ENCODE measurements at regions not wholly inside any gene's neighbourhood (a gene's known extent, or its start where the extent isn't known, plus 50 kb on each side); places are given as distances from the start of the nearest gene placed in this dataset.

DNA sequence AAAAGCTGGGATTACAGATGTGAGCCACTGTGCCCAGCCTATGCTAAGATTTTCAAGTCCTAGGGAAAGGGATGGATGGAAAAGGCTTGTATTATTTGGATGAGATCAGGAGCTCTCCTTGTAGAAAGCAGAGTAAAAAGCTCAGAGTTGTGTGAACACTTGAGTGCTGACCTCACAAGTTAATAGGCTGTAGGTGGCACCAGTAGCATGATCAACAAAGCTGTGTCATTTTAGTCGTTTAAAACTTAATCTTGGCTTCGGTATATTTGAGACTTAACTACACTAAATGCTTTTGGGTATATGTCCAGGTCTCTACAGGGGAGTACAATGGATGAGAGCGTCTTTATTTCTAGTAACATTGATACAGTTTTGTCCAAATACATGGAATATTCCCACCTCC is 264.2 kb downstream of the TMEM38B start:
- TF ChIP-seq, protein P1, sequence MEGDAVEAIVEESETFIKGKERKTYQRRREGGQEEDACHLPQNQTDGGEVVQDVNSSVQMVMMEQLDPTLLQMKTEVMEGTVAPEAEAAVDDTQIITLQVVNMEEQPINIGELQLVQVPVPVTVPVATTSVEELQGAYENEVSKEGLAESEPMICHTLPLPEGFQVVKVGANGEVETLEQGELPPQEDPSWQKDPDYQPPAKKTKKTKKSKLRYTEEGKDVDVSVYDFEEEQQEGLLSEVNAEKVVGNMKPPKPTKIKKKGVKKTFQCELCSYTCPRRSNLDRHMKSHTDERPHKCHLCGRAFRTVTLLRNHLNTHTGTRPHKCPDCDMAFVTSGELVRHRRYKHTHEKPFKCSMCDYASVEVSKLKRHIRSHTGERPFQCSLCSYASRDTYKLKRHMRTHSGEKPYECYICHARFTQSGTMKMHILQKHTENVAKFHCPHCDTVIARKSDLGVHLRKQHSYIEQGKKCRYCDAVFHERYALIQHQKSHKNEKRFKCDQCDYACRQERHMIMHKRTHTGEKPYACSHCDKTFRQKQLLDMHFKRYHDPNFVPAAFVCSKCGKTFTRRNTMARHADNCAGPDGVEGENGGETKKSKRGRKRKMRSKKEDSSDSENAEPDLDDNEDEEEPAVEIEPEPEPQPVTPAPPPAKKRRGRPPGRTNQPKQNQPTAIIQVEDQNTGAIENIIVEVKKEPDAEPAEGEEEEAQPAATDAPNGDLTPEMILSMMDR (conservative IDR thresholded peaks at IDR 0.05; ENCODE audit: low read depth, low read length) = no peak
- H3K79me2 ChIP-seq (ENCODE audit: insufficient read depth, low read depth) = no peaks in the 10 kb centered on the region
- H3K9ac ChIP-seq = no peak overlapping the region
- H3K4me3 ChIP-seq (IDR thresholded peaks at IDR 0.05; ENCODE audit: insufficient read depth, low read depth, low read length) = no peak overlapping the region
- H3K27me3 ChIP-seq (ENCODE audit: insufficient read depth, low read depth) = no peaks in the 10 kb centered on the region
- H3K4me1 ChIP-seq (ENCODE audit: low read depth, poor library complexity, severe bottlenecking) = no peaks in the 10 kb centered on the region
- no peak overlapping the region for H2AFZ ChIP-seq (ENCODE audit: low read depth)
- no peak overlapping the region for H3K27ac ChIP-seq
- H3K4me2 ChIP-seq = no peak overlapping the region
- H4K20me1 ChIP-seq (ENCODE audit: insufficient read depth) = no peaks in the 10 kb centered on the region
- H3K36me3 ChIP-seq (ENCODE audit: insufficient read depth) = no peaks in the 10 kb centered on the region

DNA sequence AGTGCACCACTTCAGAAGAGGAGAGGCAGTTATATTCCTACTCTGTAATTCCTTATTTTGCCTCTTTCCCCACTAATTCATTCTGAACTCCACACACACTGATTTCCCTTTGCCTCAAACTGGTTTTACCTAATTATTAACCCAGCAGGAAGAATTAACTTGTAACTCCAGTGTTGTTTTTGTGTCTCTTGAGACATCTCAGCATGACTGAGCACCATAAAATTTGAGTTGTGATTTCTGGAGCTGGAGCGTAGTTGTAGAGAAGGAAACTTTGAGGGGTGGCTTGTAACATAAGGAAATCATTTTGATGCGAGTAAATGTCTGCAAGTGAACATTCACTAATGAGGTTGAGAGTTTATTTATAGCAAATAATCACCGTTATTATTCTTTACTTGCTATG is 265.2 kb downstream of the TMEM38B start:
- H3K36me3 ChIP-seq (ENCODE audit: insufficient read depth) = no peaks in the 10 kb centered on the region
- no peaks in the 10 kb centered on the region for H3K4me1 ChIP-seq (ENCODE audit: low read depth, poor library complexity, severe bottlenecking)
- no peaks in the 10 kb centered on the region for H4K20me1 ChIP-seq (ENCODE audit: insufficient read depth)
- TF ChIP-seq, protein P1 (conservative IDR thresholded peaks at IDR 0.05; ENCODE audit: low read depth, low read length) = no peak
- no peak overlapping the region for H3K9ac ChIP-seq
- H3K79me2 ChIP-seq (ENCODE audit: insufficient read depth, low read depth) = no peaks in the 10 kb centered on the region
- H3K4me3 ChIP-seq (IDR thresholded peaks at IDR 0.05; ENCODE audit: insufficient read depth, low read depth, low read length) = no peak overlapping the region
- no peaks in the 10 kb centered on the region for H3K27me3 ChIP-seq (ENCODE audit: insufficient read depth, low read depth)
- no peak overlapping the region for H3K27ac ChIP-seq
- H2AFZ ChIP-seq (ENCODE audit: low read depth) = no peak overlapping the region
- no peak overlapping the region for H3K4me2 ChIP-seq

DNA sequence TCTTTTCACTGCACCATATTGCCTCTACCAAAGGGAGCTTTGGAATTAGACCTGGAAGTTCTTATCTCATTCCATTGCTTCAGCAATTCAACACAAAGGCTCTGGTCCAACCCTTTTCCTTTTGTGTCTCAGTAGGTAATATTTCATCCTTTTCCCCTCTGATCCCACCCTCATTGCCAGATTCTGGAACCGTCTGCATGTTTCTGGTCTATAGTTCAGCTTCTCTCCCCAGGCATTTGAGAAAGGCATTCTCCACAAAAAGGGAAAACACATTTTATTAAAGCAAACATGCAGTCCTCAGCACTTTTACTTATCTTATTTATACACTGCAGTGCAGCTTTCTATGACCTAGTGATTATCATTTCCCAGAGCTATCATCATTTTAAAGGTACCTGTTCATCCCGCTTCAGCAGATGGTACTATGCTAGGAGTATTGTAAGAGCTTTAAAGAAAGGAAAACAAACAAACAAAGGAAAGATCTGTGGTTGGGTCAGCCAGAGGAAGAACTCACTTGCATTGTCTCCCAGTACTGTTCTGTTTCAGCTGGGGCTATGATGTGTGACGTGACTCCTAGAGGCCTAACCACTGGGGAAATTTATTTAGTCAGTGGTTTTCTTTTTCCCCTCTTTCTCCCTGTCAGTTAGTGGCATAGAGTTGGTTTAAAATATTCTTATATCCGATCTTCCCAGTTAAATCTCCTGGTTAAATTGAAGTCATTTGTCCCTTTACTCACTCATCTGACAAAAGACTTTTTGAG is 269.2 kb downstream of the TMEM38B start:
- H2AFZ ChIP-seq (ENCODE audit: low read depth) = no peak overlapping the region
- no peaks in the 10 kb centered on the region for H4K20me1 ChIP-seq (ENCODE audit: insufficient read depth)
- TF ChIP-seq, protein P1 (conservative IDR thresholded peaks at IDR 0.05; ENCODE audit: low read depth, low read length) = no peak
- H3K4me1 ChIP-seq (ENCODE audit: low read depth, poor library complexity, severe bottlenecking) = no peaks in the 10 kb centered on the region
- no peaks in the 10 kb centered on the region for H3K36me3 ChIP-seq (ENCODE audit: insufficient read depth)
- no peak overlapping the region for H3K27ac ChIP-seq
- H3K79me2 ChIP-seq (ENCODE audit: insufficient read depth, low read depth) = no peaks in the 10 kb centered on the region
- no peak overlapping the region for H3K9ac ChIP-seq
- no peak overlapping the region for H3K4me3 ChIP-seq (IDR thresholded peaks at IDR 0.05; ENCODE audit: insufficient read depth, low read depth, low read length)
- no peak overlapping the region for H3K4me2 ChIP-seq
- no peaks in the 10 kb centered on the region for H3K27me3 ChIP-seq (ENCODE audit: insufficient read depth, low read depth)

DNA sequence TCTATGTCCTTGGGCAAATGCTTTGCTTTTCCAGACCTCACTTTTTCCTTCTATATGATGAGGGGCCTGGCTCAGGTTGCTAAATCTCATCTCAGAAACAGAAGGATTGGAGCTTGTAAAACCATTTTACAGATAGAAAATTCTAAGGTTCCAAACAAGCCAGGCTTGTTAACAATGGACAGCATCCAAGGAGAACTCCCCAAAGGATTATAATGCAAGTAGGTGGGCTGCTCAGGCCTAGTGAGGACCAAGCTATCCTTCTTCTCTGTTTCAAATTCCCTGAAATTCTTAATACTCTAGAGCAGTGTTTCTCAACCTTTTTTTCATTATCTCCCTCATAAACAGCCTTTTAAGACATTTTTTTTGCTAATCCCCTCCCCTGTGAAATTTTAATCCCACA is 269.8 kb downstream of the TMEM38B start:
- TF ChIP-seq, protein P1 (conservative IDR thresholded peaks at IDR 0.05; ENCODE audit: low read depth, low read length) = no peak
- H3K4me1 ChIP-seq (ENCODE audit: low read depth, poor library complexity, severe bottlenecking) = no peaks in the 10 kb centered on the region
- no peak overlapping the region for H3K27ac ChIP-seq
- no peak overlapping the region for H2AFZ ChIP-seq (ENCODE audit: low read depth)
- no peak overlapping the region for H3K9ac ChIP-seq
- no peaks in the 10 kb centered on the region for H3K27me3 ChIP-seq (ENCODE audit: insufficient read depth, low read depth)
- H4K20me1 ChIP-seq (ENCODE audit: insufficient read depth) = no peaks in the 10 kb centered on the region
- H3K36me3 ChIP-seq (ENCODE audit: insufficient read depth) = no peaks in the 10 kb centered on the region
- H3K79me2 ChIP-seq (ENCODE audit: insufficient read depth, low read depth) = no peaks in the 10 kb centered on the region
- no peak overlapping the region for H3K4me3 ChIP-seq (IDR thresholded peaks at IDR 0.05; ENCODE audit: insufficient read depth, low read depth, low read length)
- no peak overlapping the region for H3K4me2 ChIP-seq

Measured in KMS-11 (cell line).